ENCODE measurements at regions not wholly inside any gene's neighbourhood (a gene's known extent, or its start where the extent isn't known, plus 50 kb on each side); places are given as distances from the start of the nearest gene placed in this dataset.

GRCh38 chr4:184275766-184276165, 58.1 kb upstream of the ENPP6 start:
- Histone ChIP-seq H3K9me3 (ENCODE audit: insufficient read depth, low read length) (no peaks in the 10 kb centered on the region), H2AFZ (ENCODE audit: low read depth, low read length, severe bottlenecking) (no peak overlapping the region), H3K9me2 (replicated peaks; ENCODE audit: insufficient read depth, low read length) (no peaks in the 10 kb centered on the region), H3K27me3 (ENCODE audit: low read length) (no peaks in the 10 kb centered on the region), H3F3A (ENCODE audit: insufficient read depth) (peaks cover 11% of the 10 kb centered on the region; the same call in 1 of the 2 replicates), H3K9ac (ENCODE audit: low read length) (no peak overlapping the region), H3K4me3 (ENCODE audit: insufficient read depth, low read length, poor library complexity, severe bottlenecking) (no peak overlapping the region), H3K36me3 (ENCODE audit: low read length) (no peaks in the 10 kb centered on the region), H4K20me1 (ENCODE audit: low read depth, low read length) (no peaks in the 10 kb centered on the region), H3K79me2 (ENCODE audit: insufficient read depth, low read length) (no peaks in the 10 kb centered on the region), H3K27ac (ENCODE audit: low read depth, low read length) (no peak overlapping the region), H3K4me2 (ENCODE audit: low read depth, low read length, poor library complexity, severe bottlenecking) (no peak overlapping the region)
- TF ChIP-seq CTCF (IDR thresholded peaks at IDR 0.05; ENCODE audit: insufficient read depth, low read length, poor library complexity, severe bottlenecking) (no peak), EZH2phosphoT487 (conservative IDR thresholded peaks at IDR 0.05; ENCODE audit: low read length) (no peak)

- no peaks in the 10 kb centered on the region for H3K9me3 ChIP-seq (ENCODE audit: insufficient read depth, low read length)
- H2AFZ ChIP-seq (ENCODE audit: low read depth, low read length, severe bottlenecking), result no peak overlapping the region
- TF ChIP-seq EZH2phosphoT487 (conservative IDR thresholded peaks at IDR 0.05; ENCODE audit: low read length) (no peak), CTCF (IDR thresholded peaks at IDR 0.05; ENCODE audit: insufficient read depth, low read length, poor library complexity, severe bottlenecking) (no peak)
- H3K36me3 ChIP-seq (ENCODE audit: low read length), result no peaks in the 10 kb centered on the region
- H3K9me2 ChIP-seq (replicated peaks; ENCODE audit: insufficient read depth, low read length), result no peaks in the 10 kb centered on the region
- no peak overlapping the region for H3K4me3 ChIP-seq (ENCODE audit: insufficient read depth, low read length, poor library complexity, severe bottlenecking)
- no peaks in the 10 kb centered on the region for H4K20me1 ChIP-seq (ENCODE audit: low read depth, low read length)
- H3K9ac ChIP-seq (ENCODE audit: low read length), result no peak overlapping the region
- H3K27ac ChIP-seq (ENCODE audit: low read depth, low read length), result no peak overlapping the region
- no peaks in the 10 kb centered on the region for H3K79me2 ChIP-seq (ENCODE audit: insufficient read depth, low read length)
- H3K4me2 ChIP-seq (ENCODE audit: low read depth, low read length, poor library complexity, severe bottlenecking), result no peak overlapping the region
- peaks cover 7% of the 10 kb centered on the region for H3F3A ChIP-seq (ENCODE audit: insufficient read depth)
- H3K27me3 ChIP-seq (ENCODE audit: low read length), result no peaks in the 10 kb centered on the region
These were observed 56.7 kb upstream of the ENPP6 start for GRCh38 chr4:184274286-184274951.

- Histone ChIP-seq H2AFZ (ENCODE audit: low read depth, low read length, severe bottlenecking) (peak overlapping the region; percentile 10), H3K4me3 (ENCODE audit: insufficient read depth, low read length, poor library complexity, severe bottlenecking) (no peak overlapping the region), H3K9me2 (replicated peaks; ENCODE audit: insufficient read depth, low read length) (no peaks in the 10 kb centered on the region), H4K20me1 (ENCODE audit: low read depth, low read length) (no peaks in the 10 kb centered on the region), H3K79me2 (ENCODE audit: insufficient read depth, low read length) (no peaks in the 10 kb centered on the region), H3K27me3 (ENCODE audit: low read length) (no peaks in the 10 kb centered on the region), H3K27ac (ENCODE audit: low read depth, low read length) (no peak overlapping the region), H3K9ac (ENCODE audit: low read length) (no peak overlapping the region), H3F3A (ENCODE audit: insufficient read depth) (peaks cover 13% of the 10 kb centered on the region), H3K4me2 (ENCODE audit: low read depth, low read length, poor library complexity, severe bottlenecking) (no peak overlapping the region), H3K36me3 (ENCODE audit: low read length) (no peaks in the 10 kb centered on the region), H3K9me3 (ENCODE audit: insufficient read depth, low read length) (no peaks in the 10 kb centered on the region)
- TF ChIP-seq EZH2phosphoT487 (conservative IDR thresholded peaks at IDR 0.05; ENCODE audit: low read length) (no peak), CTCF (IDR thresholded peaks at IDR 0.05; ENCODE audit: insufficient read depth, low read length, poor library complexity, severe bottlenecking) (no peak)
These were observed 55.8 kb upstream of the ENPP6 start for GRCh38 chr4:184273166-184274147.

All from SU-DHL-6 (cell line).